IMR-90 (cell line): ENCODE measurements at regions not wholly inside any gene's neighbourhood (a gene's known extent, or its start where the extent isn't known, plus 50 kb on each side); places are given as distances from the start of the nearest gene placed in this dataset.

Experiments used
- ATAC-seq: fragments of 200-7000 bp; cut with Tn5 transposase; 2 replicates; pipeline ENCODE4 v1.9.1; 2020; ENCODE audit warnings: low read depth, mild to moderate bottlenecking, moderate library complexity
- BruUV-seq: library from RNA; stranded (reverse); fragments of 400-500 nt; replicated peaks from 2 replicates; lab custom pipeline; 2021; lab: Mats Ljungman, UMichigan
- CTCF ChIA-PET: fragments of 300-600 bp; formaldehyde crosslinking; extraction: SDS; loops from one replicate; lab custom pipeline; 2021; ENCODE audit warnings: antibody characterized with exemption; lab: Yijun Ruan, JAX
- POLR2A ChIA-PET: fragments of 300-600 bp; sonication (Branson Sonifier 250); formaldehyde crosslinking; loops from one replicate; lab custom pipeline; 2022; ENCODE audit warnings: antibody characterized with exemption; ENCODE audit not compliant: unreplicated experiment; lab: Charles Lee
- DNase-seq: peaks from one replicate; pipeline ENCODE4 v3.0.0; 2013
- H2AFZ ChIP-seq: replicated peaks from 2 replicates; pipeline ENCODE3; 2013; ENCODE audit warnings: low read length, mild to moderate bottlenecking; ENCODE audit not compliant: poor library complexity
- H2AK5ac ChIP-seq: 2 replicates; pipeline ENCODE4 v1.6.1; 2013; ENCODE audit warnings: low read depth, low read length, inconsistent platforms
- H2AK9ac ChIP-seq: replicated peaks from 2 replicates; pipeline ENCODE3; 2013; ENCODE audit warnings: mild to moderate bottlenecking, low read depth, low read length, moderate library complexity; ENCODE audit not compliant: poor library complexity
- H2BK120ac ChIP-seq: 2 replicates; pipeline ENCODE4 v1.6.1; 2013; ENCODE audit warnings: low read depth, low read length, inconsistent platforms
- H2BK15ac ChIP-seq: 3 replicates; pipeline ENCODE4 v1.6.1; 2013; ENCODE audit warnings: low read depth, low read length, inconsistent platforms
- H2BK20ac ChIP-seq: 2 replicates; pipeline ENCODE4 v1.6.1; 2013; ENCODE audit warnings: low read depth, mild to moderate bottlenecking, inconsistent platforms, low read length, moderate library complexity
- H2BK5ac ChIP-seq: 2 replicates; pipeline ENCODE4 v1.6.1; 2013; ENCODE audit warnings: mild to moderate bottlenecking, low read depth, low read length, inconsistent platforms; ENCODE audit not compliant: poor library complexity, severe bottlenecking
- H3K14ac ChIP-seq: replicated peaks from 2 replicates; pipeline ENCODE4 v1.6.1; 2013; ENCODE audit warnings: low read depth, low read length, inconsistent platforms
- H3K18ac ChIP-seq: 2 replicates; pipeline ENCODE4 v1.6.1; 2013; ENCODE audit warnings: low read depth, low read length, control low read depth
- H3K23ac ChIP-seq: 2 replicates; pipeline ENCODE4 v1.6.1; 2013; ENCODE audit warnings: low read depth, low read length, inconsistent platforms
- H3K27ac ChIP-seq: 2 replicates; pipeline ENCODE4 v1.5.1; 2013; ENCODE audit warnings: mild to moderate bottlenecking, control low read depth, low read length; ENCODE audit not compliant: insufficient read depth
- H3K27me3 ChIP-seq: 2 replicates; pipeline ENCODE4 v1.6.1; 2013; ENCODE audit warnings: low read length; ENCODE audit not compliant: control insufficient read depth, insufficient read depth
- H3K36me3 ChIP-seq: 2 replicates; pipeline ENCODE4 v1.6.1; 2013; ENCODE audit warnings: low read length, mixed read lengths; ENCODE audit not compliant: control insufficient read depth, insufficient read depth
- H3K4ac ChIP-seq: 2 replicates; pipeline ENCODE4 v1.6.1; 2013; ENCODE audit warnings: low read depth, low read length, inconsistent platforms
- H3K4me1 ChIP-seq: 2 replicates; pipeline ENCODE4 v1.6.1; 2013; ENCODE audit warnings: low read length, mixed read lengths; ENCODE audit not compliant: control insufficient read depth, insufficient read depth
- H3K4me2 ChIP-seq: 2 replicates; pipeline ENCODE4 v1.6.1; 2013; ENCODE audit warnings: low read depth, mild to moderate bottlenecking, control low read depth, low read length, moderate library complexity
- H3K4me3 ChIP-seq: 2 replicates; pipeline ENCODE4 v1.5.1; 2013; ENCODE audit warnings: low read depth, mild to moderate bottlenecking, control low read depth, low read length, moderate library complexity; ENCODE audit not compliant: insufficient read depth
- H3K56ac ChIP-seq: 2 replicates; pipeline ENCODE4 v1.6.1; 2013; ENCODE audit warnings: low read length, inconsistent platforms; ENCODE audit not compliant: insufficient read depth; ENCODE audit errors: extremely low read depth
- H3K79me1 ChIP-seq, 2 experiments: 2 replicates each; pipeline ENCODE4 v1.6.1; 2013; ENCODE audit warnings: low read length in 2 of 2, inconsistent platforms in 1 of 2, low read depth in 1 of 2
- H3K9ac ChIP-seq: 2 replicates; pipeline ENCODE4 v1.6.1; 2013; ENCODE audit warnings: low read depth, low read length, control low read depth
- H3K9me1 ChIP-seq: 2 replicates; pipeline ENCODE4 v1.6.1; 2013; ENCODE audit warnings: low read length, inconsistent platforms; ENCODE audit not compliant: insufficient read depth
- H3K9me3 ChIP-seq: 2 replicates; pipeline ENCODE4 v1.6.1; 2013; ENCODE audit warnings: low read length; ENCODE audit not compliant: control insufficient read depth, insufficient read depth
- H4K20me1 ChIP-seq: 2 replicates; pipeline ENCODE4 v1.6.1; 2013; ENCODE audit warnings: low read length, inconsistent platforms; ENCODE audit not compliant: insufficient read depth
- H4K5ac ChIP-seq: 2 replicates; pipeline ENCODE4 v1.6.1; 2013; ENCODE audit warnings: mild to moderate bottlenecking, low read depth, low read length, control low read depth
- H4K8ac ChIP-seq, 2 experiments: 2 replicates each; pipeline ENCODE4 v1.6.1; 2013; ENCODE audit warnings: low read depth in 2 of 2, low read length in 2 of 2, control low read depth in 1 of 2, inconsistent platforms in 1 of 2
- H4K91ac ChIP-seq: 2 replicates; pipeline ENCODE4 v1.6.1; 2013; ENCODE audit warnings: low read depth, low read length, inconsistent platforms; ENCODE audit not compliant: insufficient read depth
- BHLHE40 ChIP-seq: fragments of 150-350 bp; IDR thresholded peaks from 2 replicates; pipeline ENCODE4 v1.6.1; 2016; ENCODE audit warnings: mild to moderate bottlenecking, low read depth, low read length
- CEBPB ChIP-seq: IDR thresholded peaks from 2 replicates; pipeline ENCODE4 v1.6.1; 2012; ENCODE audit warnings: low read depth, low read length, improper control_type of control experiment
- CHD1 ChIP-seq: IDR thresholded peaks from 2 replicates; pipeline ENCODE4 v1.6.1; 2012; ENCODE audit warnings: low read depth, low read length, improper control_type of control experiment
- FOS ChIP-seq: fragments of 150-350 bp; IDR thresholded peaks from 2 replicates; pipeline ENCODE4 v1.6.1; 2016; ENCODE audit warnings: low read depth, low read length
- MAFK ChIP-seq: IDR thresholded peaks from 2 replicates; pipeline ENCODE4 v1.6.1; 2012; ENCODE audit warnings: low read depth, low read length, improper control_type of control experiment
- MAZ ChIP-seq: IDR thresholded peaks from 2 replicates; pipeline ENCODE4 v1.6.1; 2012; ENCODE audit warnings: low read depth, mild to moderate bottlenecking, low read length, improper control_type of control experiment, moderate library complexity, borderline replicate concordance
- MXI1 ChIP-seq: IDR thresholded peaks from 2 replicates; pipeline ENCODE4 v1.6.1; 2012; ENCODE audit warnings: low read depth, mild to moderate bottlenecking, low read length, moderate library complexity, borderline replicate concordance
- NFE2L2 ChIP-seq: fragments of 150-350 bp; IDR thresholded peaks from 2 replicates; pipeline ENCODE4 v1.6.1; 2016; ENCODE audit warnings: low read depth, mild to moderate bottlenecking, low read length
- POLR2A ChIP-seq: IDR thresholded peaks from 2 replicates; pipeline ENCODE4 v1.6.1; 2012; ENCODE audit warnings: mild to moderate bottlenecking, low read depth, low read length
- RAD21 ChIP-seq: IDR thresholded peaks from 2 replicates; pipeline ENCODE4 v1.6.1; 2012; ENCODE audit warnings: low read length, improper control_type of control experiment
- RCOR1 ChIP-seq: IDR thresholded peaks from 2 replicates; pipeline ENCODE4 v1.6.1; 2012; ENCODE audit warnings: mild to moderate bottlenecking, low read length, improper control_type of control experiment; ENCODE audit not compliant: insufficient replicate concordance
- RFX5 ChIP-seq: IDR thresholded peaks from 2 replicates; pipeline ENCODE4 v1.8.0; 2012; ENCODE audit warnings: low read depth, mild to moderate bottlenecking, low read length, moderate library complexity
- SMC3 ChIP-seq: fragments of 150-350 bp; IDR thresholded peaks from 2 replicates; pipeline ENCODE4 v1.6.1; 2016; ENCODE audit warnings: low read depth, mild to moderate bottlenecking, antibody characterized with exemption, low read length, moderate library complexity
- WGBS, 2 experiments: methylation state at CpG; one replicate each; pipeline versions ENCODE4 v1.1.5 to v1.1.7; 2013; ENCODE audit warnings: missing lambda C conversion rate in 2 of 2; ENCODE audit not compliant: insufficient read length in 1 of 2; ENCODE audit errors: extremely low coverage in 2 of 2; 5-methylcytosine and 5-hydroxymethylcytosine counted together
- dilution Hi-C: fragments of 300-500 bp; cut with HindIII; formaldehyde crosslinking; loops from one replicate; pipeline ENCODE4 v1.14.3; 2018; ENCODE audit warnings: low sequenced_read_pairs; ENCODE audit not compliant: unreplicated experiment
- in situ Hi-C: fragments of 300-500 bp; cut with MboI; formaldehyde crosslinking; loops from 3 replicates; pipeline ENCODE4 v1.14.3; 2019; ENCODE audit warnings: low sequenced_read_pairs, inconsistent platforms, mixed read lengths
- intact Hi-C: fragments of 100-400 bp; cut with micrococcal nuclease; formaldehyde crosslinking; loops from 2 replicates; pipeline ENCODE4 v1.10.0; 2022
- TF ChIP-seq, protein P1 (sequence below): conservative IDR thresholded peaks from 2 replicates; pipeline ENCODE4 v1.5.1; 2012; ENCODE audit warnings: mild to moderate bottlenecking, low read depth, low read length, improper control_type of control experiment
- TF ChIP-seq, protein P2 (sequence below): fragments of 150-350 bp; IDR thresholded peaks from 2 replicates; pipeline ENCODE4 v1.6.1; 2017; ENCODE audit warnings: mild to moderate bottlenecking, antibody characterized with exemption, low read length, low read depth
- TF ChIP-seq, protein P3 (sequence below): fragments of 150-350 bp; IDR thresholded peaks from 2 replicates; pipeline ENCODE4 v1.6.1; 2016; ENCODE audit warnings: low read depth, mild to moderate bottlenecking, low read length, moderate library complexity, borderline replicate concordance

DNA sequence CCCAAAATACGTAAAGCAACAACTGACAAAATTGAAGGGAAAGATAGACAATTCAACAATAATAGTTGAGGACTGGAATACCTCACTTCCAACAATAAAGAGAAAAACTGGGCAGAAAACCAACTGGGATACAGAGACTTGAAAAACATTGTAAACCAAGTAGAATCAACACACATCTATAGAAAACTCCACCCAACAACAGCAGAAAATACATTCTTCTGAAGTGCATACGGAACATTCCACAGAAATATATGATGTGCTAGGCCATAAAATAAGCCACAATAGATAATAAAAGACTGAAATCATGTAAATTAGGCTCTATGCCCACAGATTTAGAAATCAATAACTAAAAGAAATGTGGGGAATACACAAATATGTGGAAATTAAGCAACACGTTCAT is 98.4 kb upstream of the THBS1 start:
- intact Hi-C loops = no loop called here
- in situ Hi-C loops = no loop called here
- CTCF ChIA-PET = no interaction called here

More for the DNA sequence above, 98.4 kb upstream of the THBS1 start:
- Histone ChIP-seq H3K14ac (no peak overlapping the region), H2BK120ac (no peak overlapping the region), H3K4ac (no peak overlapping the region), H3K9me3 (no peaks in the 10 kb centered on the region), H3K36me3 (no peaks in the 10 kb centered on the region), H4K8ac (no peak overlapping the region), H3K4me2 (no peak overlapping the region), H3K4me1 (peaks cover 3% of the 10 kb centered on the region), H3K79me1 (no peaks in the 10 kb centered on the region), H4K91ac (no peak overlapping the region), H2AK5ac (no peak overlapping the region), H3K56ac (no peak overlapping the region), H2AFZ (no peak overlapping the region), H4K20me1 (no peaks in the 10 kb centered on the region), H2BK20ac (no peak overlapping the region), H2AK9ac (no peak overlapping the region), H2BK5ac (no peak overlapping the region), H3K4me3 (no peak overlapping the region), H3K9me1 (peaks cover 4% of the 10 kb centered on the region; the same call in 1 of the 2 replicates), H3K18ac (no peak overlapping the region), H4K5ac (no peak overlapping the region), H3K27ac (no peak overlapping the region), H2BK15ac (no peak overlapping the region), H3K23ac (no peak overlapping the region), H3K27me3 (no peaks in the 10 kb centered on the region), H3K9ac (no peak overlapping the region)
- ATAC-seq (no peak), DNase-seq (no peak)
- TF ChIP-seq FOS (no peak), RCOR1 (no peak), MAFK (no peak), POLR2A (no peak), RFX5 (no peak), CEBPB (no peak), BHLHE40 (no peak), MAZ (no peak), MXI1 (no peak), SMC3 (no peak), RAD21 (no peak), NFE2L2 (no peak), CHD1 (no peak)
- TF ChIP-seq, protein P1, sequence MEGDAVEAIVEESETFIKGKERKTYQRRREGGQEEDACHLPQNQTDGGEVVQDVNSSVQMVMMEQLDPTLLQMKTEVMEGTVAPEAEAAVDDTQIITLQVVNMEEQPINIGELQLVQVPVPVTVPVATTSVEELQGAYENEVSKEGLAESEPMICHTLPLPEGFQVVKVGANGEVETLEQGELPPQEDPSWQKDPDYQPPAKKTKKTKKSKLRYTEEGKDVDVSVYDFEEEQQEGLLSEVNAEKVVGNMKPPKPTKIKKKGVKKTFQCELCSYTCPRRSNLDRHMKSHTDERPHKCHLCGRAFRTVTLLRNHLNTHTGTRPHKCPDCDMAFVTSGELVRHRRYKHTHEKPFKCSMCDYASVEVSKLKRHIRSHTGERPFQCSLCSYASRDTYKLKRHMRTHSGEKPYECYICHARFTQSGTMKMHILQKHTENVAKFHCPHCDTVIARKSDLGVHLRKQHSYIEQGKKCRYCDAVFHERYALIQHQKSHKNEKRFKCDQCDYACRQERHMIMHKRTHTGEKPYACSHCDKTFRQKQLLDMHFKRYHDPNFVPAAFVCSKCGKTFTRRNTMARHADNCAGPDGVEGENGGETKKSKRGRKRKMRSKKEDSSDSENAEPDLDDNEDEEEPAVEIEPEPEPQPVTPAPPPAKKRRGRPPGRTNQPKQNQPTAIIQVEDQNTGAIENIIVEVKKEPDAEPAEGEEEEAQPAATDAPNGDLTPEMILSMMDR = no peak
- TF ChIP-seq, protein P2, sequence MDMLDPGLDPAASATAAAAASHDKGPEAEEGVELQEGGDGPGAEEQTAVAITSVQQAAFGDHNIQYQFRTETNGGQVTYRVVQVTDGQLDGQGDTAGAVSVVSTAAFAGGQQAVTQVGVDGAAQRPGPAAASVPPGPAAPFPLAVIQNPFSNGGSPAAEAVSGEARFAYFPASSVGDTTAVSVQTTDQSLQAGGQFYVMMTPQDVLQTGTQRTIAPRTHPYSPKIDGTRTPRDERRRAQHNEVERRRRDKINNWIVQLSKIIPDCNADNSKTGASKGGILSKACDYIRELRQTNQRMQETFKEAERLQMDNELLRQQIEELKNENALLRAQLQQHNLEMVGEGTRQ = no peak
- TF ChIP-seq, protein P3, sequence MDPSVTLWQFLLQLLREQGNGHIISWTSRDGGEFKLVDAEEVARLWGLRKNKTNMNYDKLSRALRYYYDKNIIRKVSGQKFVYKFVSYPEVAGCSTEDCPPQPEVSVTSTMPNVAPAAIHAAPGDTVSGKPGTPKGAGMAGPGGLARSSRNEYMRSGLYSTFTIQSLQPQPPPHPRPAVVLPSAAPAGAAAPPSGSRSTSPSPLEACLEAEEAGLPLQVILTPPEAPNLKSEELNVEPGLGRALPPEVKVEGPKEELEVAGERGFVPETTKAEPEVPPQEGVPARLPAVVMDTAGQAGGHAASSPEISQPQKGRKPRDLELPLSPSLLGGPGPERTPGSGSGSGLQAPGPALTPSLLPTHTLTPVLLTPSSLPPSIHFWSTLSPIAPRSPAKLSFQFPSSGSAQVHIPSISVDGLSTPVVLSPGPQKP = no peak
- POLR2A ChIA-PET = no interaction called here
- no CpG with 5 or more reads among the region's 3 CpGs for WGBS, 2 experiments
- no TSS peak for BruUV-seq
- dilution Hi-C loops = no loop called here
